ENCODE measurements at regions not wholly inside any gene's neighbourhood (a gene's known extent, or its start where the extent isn't known, plus 50 kb on each side); places are given as distances from the start of the nearest gene placed in this dataset.

GRCh38 chr3:103371411-103371810 lies 936.6 kb downstream of the ZPLD1 start:
- TF ChIP-seq CTCF (IDR thresholded peaks at IDR 0.05) (no peak), POLR2A (IDR thresholded peaks at IDR 0.05; ENCODE audit: low read depth) (no peak)
